Glutamatergic neuron (in vitro differentiated cells): ENCODE measurements at regions not wholly inside any gene's neighbourhood (a gene's known extent, or its start where the extent isn't known, plus 50 kb on each side); places are given as distances from the start of the nearest gene placed in this dataset.

Source experiments
- DNase-seq: peaks from one replicate; pipeline ENCODE4 v3.0.0; 2022
- H3K27ac Mint-ChIP-seq: one replicate; pipeline ENCODE4 v1.8.0; 2020; ENCODE audit warnings: mild to moderate bottlenecking, mixed read lengths, inconsistent platforms; ENCODE audit not compliant: unreplicated experiment
- H3K27me3 Mint-ChIP-seq: one replicate; pipeline ENCODE4 v1.8.0; 2020; ENCODE audit warnings: mild to moderate bottlenecking, moderate library complexity, mixed read lengths, inconsistent platforms; ENCODE audit not compliant: unreplicated experiment
- H3K36me3 Mint-ChIP-seq: one replicate; pipeline ENCODE4 v1.8.0; 2020; ENCODE audit warnings: mild to moderate bottlenecking, mixed read lengths, inconsistent platforms; ENCODE audit not compliant: unreplicated experiment
- H3K4me1 Mint-ChIP-seq: one replicate; pipeline ENCODE4 v1.8.0; 2020; ENCODE audit warnings: mild to moderate bottlenecking, low read depth, mixed read lengths, inconsistent platforms; ENCODE audit not compliant: unreplicated experiment
- H3K4me3 Mint-ChIP-seq: one replicate; pipeline ENCODE4 v1.8.0; 2020; ENCODE audit warnings: mild to moderate bottlenecking, mixed read lengths, inconsistent platforms; ENCODE audit not compliant: unreplicated experiment
- H3K9me3 Mint-ChIP-seq: one replicate; pipeline ENCODE4 v1.8.0; 2020; ENCODE audit warnings: mild to moderate bottlenecking, moderate library complexity, mixed read lengths, inconsistent platforms; ENCODE audit not compliant: unreplicated experiment
- TF ChIP-seq, protein P1 (sequence below): fragments of 200-600 bp; sonication (generic); IDR thresholded peaks from one replicate; pipeline ENCODE4 v1.5.0; 2021; ENCODE audit not compliant: partially characterized antibody, unreplicated experiment

- TF ChIP-seq, protein P1, sequence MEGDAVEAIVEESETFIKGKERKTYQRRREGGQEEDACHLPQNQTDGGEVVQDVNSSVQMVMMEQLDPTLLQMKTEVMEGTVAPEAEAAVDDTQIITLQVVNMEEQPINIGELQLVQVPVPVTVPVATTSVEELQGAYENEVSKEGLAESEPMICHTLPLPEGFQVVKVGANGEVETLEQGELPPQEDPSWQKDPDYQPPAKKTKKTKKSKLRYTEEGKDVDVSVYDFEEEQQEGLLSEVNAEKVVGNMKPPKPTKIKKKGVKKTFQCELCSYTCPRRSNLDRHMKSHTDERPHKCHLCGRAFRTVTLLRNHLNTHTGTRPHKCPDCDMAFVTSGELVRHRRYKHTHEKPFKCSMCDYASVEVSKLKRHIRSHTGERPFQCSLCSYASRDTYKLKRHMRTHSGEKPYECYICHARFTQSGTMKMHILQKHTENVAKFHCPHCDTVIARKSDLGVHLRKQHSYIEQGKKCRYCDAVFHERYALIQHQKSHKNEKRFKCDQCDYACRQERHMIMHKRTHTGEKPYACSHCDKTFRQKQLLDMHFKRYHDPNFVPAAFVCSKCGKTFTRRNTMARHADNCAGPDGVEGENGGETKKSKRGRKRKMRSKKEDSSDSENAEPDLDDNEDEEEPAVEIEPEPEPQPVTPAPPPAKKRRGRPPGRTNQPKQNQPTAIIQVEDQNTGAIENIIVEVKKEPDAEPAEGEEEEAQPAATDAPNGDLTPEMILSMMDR = no peak
- Mint-ChIP-seq H3K27ac (no peak overlapping the region), H3K36me3 (no peaks in the 10 kb centered on the region), H3K4me1 (no peaks in the 10 kb centered on the region), H3K27me3 (no peaks in the 10 kb centered on the region), H3K4me3 (no peak overlapping the region), H3K9me3 (no peaks in the 10 kb centered on the region)
- DNase-seq = no peak
These were observed 547.7 kb upstream of the ID4 start for GRCh38 chr6:19289457-19289856.

GRCh38 chr6:19297880-19298279, 539.3 kb upstream of the ID4 start:
- peaks cover 7% of the 10 kb centered on the region for H3K9me3 Mint-ChIP-seq
- peaks cover 29% of the 10 kb centered on the region for H3K4me1 Mint-ChIP-seq
- no peak overlapping the region for H3K4me3 Mint-ChIP-seq
- H3K27ac Mint-ChIP-seq = no peak overlapping the region
- H3K36me3 Mint-ChIP-seq = peaks cover 3% of the 10 kb centered on the region
- TF ChIP-seq, protein P1 = no peak
- DNase-seq = no peak
- peaks cover 2% of the 10 kb centered on the region for H3K27me3 Mint-ChIP-seq

- H3K4me1 Mint-ChIP-seq = peaks cover 29% of the 10 kb centered on the region
- H3K36me3 Mint-ChIP-seq = peaks cover 3% of the 10 kb centered on the region
- TF ChIP-seq, protein P1 = no peak
- no peak for DNase-seq
- peaks cover 2% of the 10 kb centered on the region for H3K27me3 Mint-ChIP-seq
- H3K4me3 Mint-ChIP-seq = peak overlapping the region; percentile 53
- H3K27ac Mint-ChIP-seq = no peak overlapping the region
- H3K9me3 Mint-ChIP-seq = peaks cover 8% of the 10 kb centered on the region
These were observed 538.7 kb upstream of the ID4 start for GRCh38 chr6:19298421-19298820.

DNA sequence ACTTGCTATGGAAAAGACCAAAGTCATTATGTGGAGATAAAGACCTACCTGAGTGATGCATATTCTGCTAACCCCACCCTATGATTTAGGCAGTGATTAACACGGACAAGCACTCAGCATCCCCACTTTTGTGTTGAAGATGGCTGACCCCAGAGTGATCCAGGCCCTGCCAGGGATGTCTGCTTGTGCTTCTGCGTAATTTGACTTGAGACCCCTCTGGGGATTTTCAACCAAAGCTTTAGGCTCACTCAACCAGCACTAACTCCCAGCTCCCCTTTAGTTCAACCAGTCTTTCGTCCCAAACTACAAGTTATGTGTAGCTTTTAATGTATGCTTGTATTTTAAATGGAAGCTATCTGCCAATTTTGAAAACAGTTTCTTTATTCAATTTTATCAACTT, 538.0 kb upstream of the ID4 start:
- peaks cover 3% of the 10 kb centered on the region for H3K36me3 Mint-ChIP-seq
- DNase-seq = peak; percentile 36
- peaks cover 33% of the 10 kb centered on the region for H3K4me1 Mint-ChIP-seq
- TF ChIP-seq, protein P1 = no peak
- peak overlapping the region; percentile 53 for H3K4me3 Mint-ChIP-seq
- peaks cover 2% of the 10 kb centered on the region for H3K27me3 Mint-ChIP-seq
- no peak overlapping the region for H3K27ac Mint-ChIP-seq
- H3K9me3 Mint-ChIP-seq = peaks cover 9% of the 10 kb centered on the region

GRCh38 chr6:19301980-19302379, 535.2 kb upstream of the ID4 start:
- Mint-ChIP-seq H3K27ac (no peak overlapping the region), H3K36me3 (peaks cover 3% of the 10 kb centered on the region), H3K9me3 (peaks cover 13% of the 10 kb centered on the region), H3K4me3 (no peak overlapping the region), H3K4me1 (peaks cover 43% of the 10 kb centered on the region), H3K27me3 (peaks cover 2% of the 10 kb centered on the region)
- DNase-seq = no peak
- TF ChIP-seq, protein P1 = no peak
